HEK293 (cell line): ENCODE measurements at regions not wholly inside any gene's neighbourhood (a gene's known extent, or its start where the extent isn't known, plus 50 kb on each side); places are given as distances from the start of the nearest gene placed in this dataset.

ENCODE experiments used
- CTCF ChIA-PET: fragments of 350-600 bp; formaldehyde crosslinking; extraction: SDS; loops from one replicate; lab custom pipeline; 2021; ENCODE audit warnings: antibody characterized with exemption; lab: Yijun Ruan, JAX
- POLR2A ChIA-PET: fragments of 300-600 bp; formaldehyde crosslinking; extraction: SDS; loops from one replicate; lab custom pipeline; 2020; ENCODE audit warnings: antibody characterized with exemption, inconsistent platforms; lab: Yijun Ruan, JAX
- H3K27ac ChIP-seq: fragments of 200-500 bp; sonication (Bioruptor generic); 2 replicates; pipeline ENCODE4 v1.5.1; 2014; ENCODE audit warnings: low read depth, low read length, control low read depth, inconsistent platforms; ENCODE audit errors: extremely low read depth
- H3K36me3 ChIP-seq, 2 experiments: fragments of 200-500 bp in 1 of 2; sonication (Bioruptor generic) in 1 of 2; 1 replicate in 1 of 2; 2 replicates in 1 of 2; pipeline ENCODE4 v1.5.1; 2014 to 2017; ENCODE audit warnings: inconsistent platforms in 2 of 2, low read length in 2 of 2; ENCODE audit not compliant: control insufficient read depth in 2 of 2, insufficient read depth in 1 of 2
- H3K4me1 ChIP-seq: fragments of 200-500 bp; sonication (Bioruptor generic); 2 replicates; pipeline ENCODE4 v1.5.1; 2014; ENCODE audit warnings: mild to moderate bottlenecking, low read length, inconsistent platforms; ENCODE audit not compliant: control insufficient read depth, insufficient read depth
- H3K4me3 ChIP-seq: 2 replicates; pipeline ENCODE4 v1.5.1; 2011; ENCODE audit warnings: low read depth, mild to moderate bottlenecking, control low read depth, low read length, moderate library complexity
- H3K9me3 ChIP-seq: fragments of 200-500 bp; sonication (Bioruptor generic); 2 replicates; pipeline ENCODE4 v1.5.1; 2014; ENCODE audit warnings: low read depth, low read length, inconsistent platforms; ENCODE audit not compliant: control insufficient read depth, insufficient read depth
- GLIS2 ChIP-seq: fragments of 450-650 bp; formaldehyde crosslinking; IDR thresholded peaks from 2 replicates; pipeline ENCODE4 v1.5.1; 2016; ENCODE audit warnings: missing biosample characterization, missing genetic modification characterization
- OVOL3 ChIP-seq: fragments of 450-650 bp; formaldehyde crosslinking; IDR thresholded peaks from 2 replicates; pipeline ENCODE4 v1.5.1; 2016; ENCODE audit warnings: missing biosample characterization, missing genetic modification characterization
- PRDM2 ChIP-seq: fragments of 450-650 bp; formaldehyde crosslinking; IDR thresholded peaks from 2 replicates; pipeline ENCODE4 v1.5.1; 2016; ENCODE audit warnings: missing biosample characterization, missing genetic modification characterization, borderline replicate concordance
- RBAK ChIP-seq: fragments of 450-650 bp; formaldehyde crosslinking; IDR thresholded peaks from 2 replicates; pipeline ENCODE4 v1.5.1; 2016; ENCODE audit warnings: missing biosample characterization, missing genetic modification characterization
- ZBTB21 ChIP-seq: fragments of 450-650 bp; formaldehyde crosslinking; IDR thresholded peaks from 2 replicates; pipeline ENCODE4 v1.5.1; 2017; ENCODE audit warnings: missing biosample characterization, missing genetic modification characterization
- ZFHX2 ChIP-seq: fragments of 450-650 bp; formaldehyde crosslinking; conservative IDR thresholded peaks from 2 replicates; pipeline ENCODE4 v1.5.1; 2016; ENCODE audit warnings: missing biosample characterization, missing genetic modification characterization
- ZFP3 ChIP-seq: fragments of 450-650 bp; formaldehyde crosslinking; IDR thresholded peaks from 2 replicates; pipeline ENCODE4 v1.5.1; 2016; ENCODE audit warnings: low read depth, missing biosample characterization, missing genetic modification characterization
- ZIC2 ChIP-seq: fragments of 450-650 bp; formaldehyde crosslinking; IDR thresholded peaks from 2 replicates; pipeline ENCODE4 v1.5.1; 2016; ENCODE audit warnings: missing biosample characterization, missing genetic modification characterization
- ZNF121 ChIP-seq: fragments of 450-650 bp; formaldehyde crosslinking; IDR thresholded peaks from 2 replicates; pipeline ENCODE4 v1.5.1; 2016; ENCODE audit warnings: missing biosample characterization, missing genetic modification characterization
- ZNF155 ChIP-seq: fragments of 450-650 bp; formaldehyde crosslinking; IDR thresholded peaks from 2 replicates; pipeline ENCODE4 v1.5.1; 2016; ENCODE audit warnings: missing biosample characterization, missing genetic modification characterization
- ZNF19 ChIP-seq: fragments of 450-650 bp; formaldehyde crosslinking; IDR thresholded peaks from 2 replicates; pipeline ENCODE4; 2016; ENCODE audit warnings: missing biosample characterization, missing genetic modification characterization, low read depth
- ZNF202 ChIP-seq: fragments of 450-650 bp; formaldehyde crosslinking; IDR thresholded peaks from 2 replicates; pipeline ENCODE4 v1.5.1; 2016; ENCODE audit warnings: missing biosample characterization, missing genetic modification characterization, borderline replicate concordance
- ZNF24 ChIP-seq: fragments of 450-650 bp; formaldehyde crosslinking; IDR thresholded peaks from 2 replicates; pipeline ENCODE4 v1.5.1; 2016; ENCODE audit warnings: missing biosample characterization, missing genetic modification characterization
- ZNF248 ChIP-seq: fragments of 450-650 bp; formaldehyde crosslinking; IDR thresholded peaks from 2 replicates; pipeline ENCODE4 v1.5.1; 2017; ENCODE audit warnings: missing biosample characterization, missing genetic modification characterization
- ZNF366 ChIP-seq: fragments of 450-650 bp; formaldehyde crosslinking; conservative IDR thresholded peaks from 2 replicates; pipeline ENCODE4 v1.5.1; 2016; ENCODE audit warnings: missing biosample characterization, missing genetic modification characterization
- ZNF391 ChIP-seq: fragments of 450-650 bp; formaldehyde crosslinking; IDR thresholded peaks from 2 replicates; pipeline ENCODE4 v1.5.1; 2016; ENCODE audit warnings: low read depth, missing biosample characterization, missing genetic modification characterization, borderline replicate concordance
- ZNF416 ChIP-seq: fragments of 450-650 bp; formaldehyde crosslinking; IDR thresholded peaks from 2 replicates; pipeline ENCODE4 v1.5.1; 2016; ENCODE audit warnings: missing biosample characterization, missing genetic modification characterization
- ZNF677 ChIP-seq: fragments of 450-650 bp; IDR thresholded peaks from 2 replicates; pipeline ENCODE4 v1.5.0; 2018; ENCODE audit warnings: missing biosample characterization, mild to moderate bottlenecking, missing genetic modification characterization, moderate library complexity
- ZNF704 ChIP-seq: fragments of 450-650 bp; formaldehyde crosslinking; IDR thresholded peaks from 2 replicates; pipeline ENCODE4 v1.5.1; 2016; ENCODE audit warnings: missing biosample characterization, missing genetic modification characterization
- ZNF791 ChIP-seq: fragments of 450-650 bp; formaldehyde crosslinking; IDR thresholded peaks from 2 replicates; pipeline ENCODE4 v1.5.1; 2016; ENCODE audit warnings: missing biosample characterization, missing genetic modification characterization
- ZNF837 ChIP-seq: fragments of 450-650 bp; formaldehyde crosslinking; IDR thresholded peaks from 2 replicates; pipeline ENCODE4 v1.5.1; 2016; ENCODE audit warnings: missing biosample characterization, missing genetic modification characterization
- ZXDB ChIP-seq: fragments of 450-650 bp; formaldehyde crosslinking; IDR thresholded peaks from 2 replicates; pipeline ENCODE4 v1.5.1; 2016; ENCODE audit warnings: missing biosample characterization, missing genetic modification characterization
- TF ChIP-seq, protein P1 (sequence below): fragments of 450-650 bp; formaldehyde crosslinking; IDR thresholded peaks from 2 replicates; pipeline ENCODE4 v1.5.1; 2017; ENCODE audit warnings: missing biosample characterization, missing genetic modification characterization

DNA sequence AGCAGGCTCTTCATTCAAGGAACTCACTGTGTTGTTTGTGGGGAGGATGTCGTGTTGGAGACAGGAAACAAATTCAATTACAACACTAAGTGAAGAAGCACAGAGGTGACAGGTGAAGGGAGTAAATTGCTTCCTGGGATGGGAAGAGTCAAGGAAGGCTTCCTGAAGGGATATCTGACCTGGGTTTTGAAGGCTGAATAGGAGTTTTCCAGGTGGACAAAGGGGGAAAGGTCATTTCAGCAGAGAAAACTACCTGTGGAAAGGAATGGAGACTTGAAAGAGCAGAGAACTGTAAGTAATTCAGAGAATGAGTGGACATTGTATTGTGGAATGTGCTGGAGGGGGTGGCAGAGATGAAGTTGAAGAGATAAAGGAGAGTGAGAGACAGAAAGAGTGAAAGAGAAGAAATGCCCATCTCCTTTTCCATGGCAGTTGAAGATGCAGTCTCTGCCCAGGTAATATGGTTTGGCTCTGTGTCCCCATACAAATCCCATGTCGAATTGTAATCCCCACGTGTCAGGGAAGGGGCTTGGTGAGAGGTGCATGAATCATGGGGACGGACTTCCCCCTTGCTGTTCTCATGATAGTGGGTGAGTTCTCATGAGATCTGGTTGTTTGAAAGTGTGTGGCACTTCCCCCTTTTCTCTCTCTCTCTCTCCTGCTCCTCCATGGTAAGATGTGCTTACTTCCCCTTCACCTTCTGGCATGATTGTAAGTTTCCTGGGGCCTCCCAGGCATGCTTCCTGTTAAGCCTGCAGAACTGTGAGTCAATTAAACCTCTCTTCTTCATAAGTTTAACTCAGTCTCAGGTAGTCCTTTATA, 205.7 kb upstream of the BCOR start:
- H3K27ac ChIP-seq, result no peak overlapping the region
- TF ChIP-seq ZNF19 (tag by site-specific recombination), result no peak
- TF ChIP-seq OVOL3 (tag by site-specific recombination), result no peak
- peak; percentile 88 for TF ChIP-seq ZFP3 (tag by site-specific recombination)
- TF ChIP-seq ZNF155 (tag by site-specific recombination), result no peak
- ChIA-PET POLR2A (no interaction called here), CTCF (no interaction called here)
- no peaks in the 10 kb centered on the region for H3K9me3 ChIP-seq
- no peak overlapping the region for H3K4me3 ChIP-seq
- H3K4me1 ChIP-seq, result no peaks in the 10 kb centered on the region
- no peaks in the 10 kb centered on the region for H3K36me3 ChIP-seq

- Histone ChIP-seq H3K4me3 (no peak overlapping the region), H3K27ac (no peak overlapping the region)
- POLR2A ChIA-PET, result no interaction called here
- CTCF ChIA-PET, result no interaction called here
- TF ChIP-seq ZNF248, result no peak
- TF ChIP-seq ZNF704 (tag by site-specific recombination), result no peak
- no peak for TF ChIP-seq ZNF391 (tag by site-specific recombination)
- TF ChIP-seq ZNF416, result no peak
- no peak for TF ChIP-seq ZNF791 (tag by site-specific recombination)
- no peak for TF ChIP-seq RBAK (tag by site-specific recombination)
- no peak for TF ChIP-seq ZNF24 (tag by site-specific recombination)
- no peak for TF ChIP-seq ZIC2
- TF ChIP-seq ZBTB21 (tag by site-specific recombination), result no peak
- TF ChIP-seq ZXDB (tag by site-specific recombination), result no peak
- no peak for TF ChIP-seq ZNF19 (tag by site-specific recombination)
- TF ChIP-seq ZNF677, result no peak
- TF ChIP-seq ZFHX2 (tag by site-specific recombination), result no peak
- no peak for TF ChIP-seq ZNF202
- no peak for TF ChIP-seq ZNF121 (tag by site-specific recombination)
- TF ChIP-seq ZNF366, result no peak
- TF ChIP-seq ZNF837 (tag by site-specific recombination), result no peak
- TF ChIP-seq GLIS2 (tag by site-specific recombination), result no peak
- TF ChIP-seq, protein P1, sequence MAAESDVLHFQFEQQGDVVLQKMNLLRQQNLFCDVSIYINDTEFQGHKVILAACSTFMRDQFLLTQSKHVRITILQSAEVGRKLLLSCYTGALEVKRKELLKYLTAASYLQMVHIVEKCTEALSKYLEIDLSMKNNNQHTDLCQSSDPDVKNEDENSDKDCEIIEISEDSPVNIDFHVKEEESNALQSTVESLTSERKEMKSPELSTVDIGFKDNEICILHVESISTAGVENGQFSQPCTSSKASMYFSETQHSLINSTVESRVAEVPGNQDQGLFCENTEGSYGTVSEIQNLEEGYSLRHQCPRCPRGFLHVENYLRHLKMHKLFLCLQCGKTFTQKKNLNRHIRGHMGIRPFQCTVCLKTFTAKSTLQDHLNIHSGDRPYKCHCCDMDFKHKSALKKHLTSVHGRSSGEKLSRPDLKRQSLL (tag by site-specific recombination), result no peak
- no peak for TF ChIP-seq PRDM2 (tag by site-specific recombination)
- TF ChIP-seq, all 188 proteins: peak for 0
- Histone ChIP-seq H3K36me3 (no peaks in the 10 kb centered on the region), H3K9me3 (no peaks in the 10 kb centered on the region), H3K4me1 (no peaks in the 10 kb centered on the region)
Measured at GRCh38 chrX:40300286-40300890, 202.6 kb upstream of the BCOR start.
